HL-60 (cell line): ENCODE measurements at regions not wholly inside any gene's neighbourhood (a gene's known extent, or its start where the extent isn't known, plus 50 kb on each side); places are given as distances from the start of the nearest gene placed in this dataset.
A peak's percentile ranks its signal among the peaks of the same experiment; 100 is the strongest.

Experiments used
- DNase-seq, 2 experiments: peaks; one replicate each; pipeline ENCODE4 v3.0.0-alpha.2; 2010 to 2020; ENCODE audit warnings: low read depth in 1 of 2, low spot score in 1 of 2
- H3K27ac ChIP-seq: fragments of 250-450 bp; sonication (Bioruptor Pico); replicated peaks from 2 replicates; pipeline ENCODE4 v1.5.1; 2020; ENCODE audit warnings: mild to moderate bottlenecking, moderate library complexity
- H3K27me3 ChIP-seq: fragments of 250-450 bp; sonication (Bioruptor Pico); 2 replicates; pipeline ENCODE4 v1.5.1; 2021; ENCODE audit warnings: mild to moderate bottlenecking, moderate library complexity; ENCODE audit not compliant: insufficient read depth, poor library complexity, severe bottlenecking
- H3K4me3 ChIP-seq: replicated peaks from 2 replicates; pipeline ENCODE4 v1.5.1; 2011; ENCODE audit warnings: mild to moderate bottlenecking, control low read depth, low read length; ENCODE audit not compliant: insufficient read depth
- GABPA ChIP-seq: IDR thresholded peaks from 2 replicates; pipeline ENCODE4 v1.6.1; 2012; ENCODE audit warnings: low read depth
- POLR2AphosphoS5 ChIP-seq: IDR thresholded peaks from 2 replicates; pipeline ENCODE4 v1.6.1; 2012; ENCODE audit warnings: low read depth
- SPI1 ChIP-seq: IDR thresholded peaks from 2 replicates; pipeline ENCODE4 v1.6.1; 2012; ENCODE audit warnings: low read depth, mild to moderate bottlenecking, borderline replicate concordance
- TF ChIP-seq, protein P1 (sequence below): IDR thresholded peaks from one replicate; pipeline ENCODE4 v1.5.1; 2011; ENCODE audit warnings: low read length, control low read depth, inconsistent platforms; ENCODE audit not compliant: insufficient read depth
- TF ChIP-seq, protein P2 (sequence below): IDR thresholded peaks from 2 replicates; pipeline ENCODE4 v1.6.1; 2012; ENCODE audit warnings: low read depth; ENCODE audit not compliant: insufficient replicate concordance

DNA sequence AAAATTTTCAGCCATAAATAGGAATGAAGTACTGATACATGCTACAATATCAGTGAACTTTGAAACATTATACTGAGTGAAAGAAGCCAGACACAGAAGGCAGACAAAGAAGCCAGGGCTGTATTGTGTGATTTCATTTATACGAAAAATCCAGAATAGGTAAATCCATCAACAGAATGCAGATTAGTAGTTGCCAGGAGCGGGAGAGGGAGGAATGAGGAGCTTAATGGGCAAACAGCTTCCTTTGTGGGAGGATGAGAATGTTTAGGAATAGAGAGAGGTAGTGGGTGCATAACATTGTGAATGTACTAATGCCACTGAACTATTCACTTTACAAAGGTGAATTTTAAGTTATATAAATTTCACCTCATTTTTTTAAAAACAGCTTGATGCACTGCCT is 103.3 kb upstream of the SERTM1 start:
- TF ChIP-seq, protein P1, sequence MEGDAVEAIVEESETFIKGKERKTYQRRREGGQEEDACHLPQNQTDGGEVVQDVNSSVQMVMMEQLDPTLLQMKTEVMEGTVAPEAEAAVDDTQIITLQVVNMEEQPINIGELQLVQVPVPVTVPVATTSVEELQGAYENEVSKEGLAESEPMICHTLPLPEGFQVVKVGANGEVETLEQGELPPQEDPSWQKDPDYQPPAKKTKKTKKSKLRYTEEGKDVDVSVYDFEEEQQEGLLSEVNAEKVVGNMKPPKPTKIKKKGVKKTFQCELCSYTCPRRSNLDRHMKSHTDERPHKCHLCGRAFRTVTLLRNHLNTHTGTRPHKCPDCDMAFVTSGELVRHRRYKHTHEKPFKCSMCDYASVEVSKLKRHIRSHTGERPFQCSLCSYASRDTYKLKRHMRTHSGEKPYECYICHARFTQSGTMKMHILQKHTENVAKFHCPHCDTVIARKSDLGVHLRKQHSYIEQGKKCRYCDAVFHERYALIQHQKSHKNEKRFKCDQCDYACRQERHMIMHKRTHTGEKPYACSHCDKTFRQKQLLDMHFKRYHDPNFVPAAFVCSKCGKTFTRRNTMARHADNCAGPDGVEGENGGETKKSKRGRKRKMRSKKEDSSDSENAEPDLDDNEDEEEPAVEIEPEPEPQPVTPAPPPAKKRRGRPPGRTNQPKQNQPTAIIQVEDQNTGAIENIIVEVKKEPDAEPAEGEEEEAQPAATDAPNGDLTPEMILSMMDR, result no peak
- TF ChIP-seq POLR2AphosphoS5 (no peak), SPI1 (no peak), GABPA (no peak)
- TF ChIP-seq, protein P2, sequence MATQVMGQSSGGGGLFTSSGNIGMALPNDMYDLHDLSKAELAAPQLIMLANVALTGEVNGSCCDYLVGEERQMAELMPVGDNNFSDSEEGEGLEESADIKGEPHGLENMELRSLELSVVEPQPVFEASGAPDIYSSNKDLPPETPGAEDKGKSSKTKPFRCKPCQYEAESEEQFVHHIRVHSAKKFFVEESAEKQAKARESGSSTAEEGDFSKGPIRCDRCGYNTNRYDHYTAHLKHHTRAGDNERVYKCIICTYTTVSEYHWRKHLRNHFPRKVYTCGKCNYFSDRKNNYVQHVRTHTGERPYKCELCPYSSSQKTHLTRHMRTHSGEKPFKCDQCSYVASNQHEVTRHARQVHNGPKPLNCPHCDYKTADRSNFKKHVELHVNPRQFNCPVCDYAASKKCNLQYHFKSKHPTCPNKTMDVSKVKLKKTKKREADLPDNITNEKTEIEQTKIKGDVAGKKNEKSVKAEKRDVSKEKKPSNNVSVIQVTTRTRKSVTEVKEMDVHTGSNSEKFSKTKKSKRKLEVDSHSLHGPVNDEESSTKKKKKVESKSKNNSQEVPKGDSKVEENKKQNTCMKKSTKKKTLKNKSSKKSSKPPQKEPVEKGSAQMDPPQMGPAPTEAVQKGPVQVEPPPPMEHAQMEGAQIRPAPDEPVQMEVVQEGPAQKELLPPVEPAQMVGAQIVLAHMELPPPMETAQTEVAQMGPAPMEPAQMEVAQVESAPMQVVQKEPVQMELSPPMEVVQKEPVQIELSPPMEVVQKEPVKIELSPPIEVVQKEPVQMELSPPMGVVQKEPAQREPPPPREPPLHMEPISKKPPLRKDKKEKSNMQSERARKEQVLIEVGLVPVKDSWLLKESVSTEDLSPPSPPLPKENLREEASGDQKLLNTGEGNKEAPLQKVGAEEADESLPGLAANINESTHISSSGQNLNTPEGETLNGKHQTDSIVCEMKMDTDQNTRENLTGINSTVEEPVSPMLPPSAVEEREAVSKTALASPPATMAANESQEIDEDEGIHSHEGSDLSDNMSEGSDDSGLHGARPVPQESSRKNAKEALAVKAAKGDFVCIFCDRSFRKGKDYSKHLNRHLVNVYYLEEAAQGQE, result no peak
- no peak overlapping the region for H3K4me3 ChIP-seq
- no peak overlapping the region for H3K27ac ChIP-seq
- H3K27me3 ChIP-seq, result peaks cover 4% of the 10 kb centered on the region
- no peak for DNase-seq

DNA sequence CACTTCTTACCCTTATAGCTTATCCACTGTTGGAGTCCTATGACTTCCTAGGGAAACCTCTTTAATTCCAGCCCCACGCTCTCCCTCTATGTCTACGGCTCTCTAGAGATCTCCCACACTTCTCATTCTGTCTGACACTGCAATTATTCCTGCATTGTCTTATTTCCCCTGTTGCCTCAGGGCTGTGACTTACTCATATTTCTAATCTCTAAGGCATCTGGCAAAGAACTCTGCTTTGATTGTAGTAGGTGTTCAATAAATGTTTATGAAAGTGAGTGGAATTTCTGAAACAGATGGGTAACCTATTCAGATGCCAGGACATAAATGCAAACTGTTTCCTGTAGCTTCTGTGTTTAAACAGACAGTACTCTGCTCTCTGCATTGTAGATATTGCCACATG is 102.4 kb upstream of the SERTM1 start:
- TF ChIP-seq, protein P2, result no peak
- TF ChIP-seq POLR2AphosphoS5 (no peak), GABPA (no peak), SPI1 (no peak)
- TF ChIP-seq, protein P1, result no peak
- Histone ChIP-seq H3K27me3 (peaks cover 4% of the 10 kb centered on the region), H3K27ac (no peak overlapping the region), H3K4me3 (no peak overlapping the region)
- DNase-seq, result no peak

GRCh38 chr13:36582977-36583376 is 90.8 kb upstream of the SERTM1 start:
- TF ChIP-seq SPI1, result peak; percentile 58; the same call in 1 of the 2 replicates
- TF ChIP-seq, protein P1, result no peak
- H3K27me3 ChIP-seq, result peaks cover 14% of the 10 kb centered on the region
- H3K4me3 ChIP-seq, result no peak overlapping the region
- no peak for DNase-seq
- no peak overlapping the region for H3K27ac ChIP-seq

- Histone ChIP-seq H3K27ac (no peak overlapping the region), H3K4me3 (no peak overlapping the region), H3K27me3 (no peaks in the 10 kb centered on the region)
- DNase-seq, result no peak
- TF ChIP-seq, protein P2, result no peak
- TF ChIP-seq, protein P1, result no peak
- TF ChIP-seq POLR2AphosphoS5 (no peak), SPI1 (no peak), GABPA (no peak)
Measured at GRCh38 chr13:36599641-36600040, 74.2 kb upstream of the SERTM1 start.
